Fibroblast of gingiva (primary cell): ENCODE measurements at regions not wholly inside any gene's neighbourhood (a gene's known extent, or its start where the extent isn't known, plus 50 kb on each side); places are given as distances from the start of the nearest gene placed in this dataset.
"Not testable (repeated sequence)": the region's sequence is repeated elsewhere in the genome, so short reads cannot be mapped to it uniquely, and the experiment has no call there.

Experiments
- DNase-seq: peaks from one replicate; pipeline ENCODE4 v3.0.0-alpha.2; 2011; ENCODE audit warnings: low read depth

GRCh38 chrY:12359867-12360266 is 341.2 kb upstream of the USP9Y start:
- DNase-seq, result no peak

GRCh38 chrY:12360496-12360895 is 340.5 kb upstream of the USP9Y start:
- DNase-seq, result no peak

DNA sequence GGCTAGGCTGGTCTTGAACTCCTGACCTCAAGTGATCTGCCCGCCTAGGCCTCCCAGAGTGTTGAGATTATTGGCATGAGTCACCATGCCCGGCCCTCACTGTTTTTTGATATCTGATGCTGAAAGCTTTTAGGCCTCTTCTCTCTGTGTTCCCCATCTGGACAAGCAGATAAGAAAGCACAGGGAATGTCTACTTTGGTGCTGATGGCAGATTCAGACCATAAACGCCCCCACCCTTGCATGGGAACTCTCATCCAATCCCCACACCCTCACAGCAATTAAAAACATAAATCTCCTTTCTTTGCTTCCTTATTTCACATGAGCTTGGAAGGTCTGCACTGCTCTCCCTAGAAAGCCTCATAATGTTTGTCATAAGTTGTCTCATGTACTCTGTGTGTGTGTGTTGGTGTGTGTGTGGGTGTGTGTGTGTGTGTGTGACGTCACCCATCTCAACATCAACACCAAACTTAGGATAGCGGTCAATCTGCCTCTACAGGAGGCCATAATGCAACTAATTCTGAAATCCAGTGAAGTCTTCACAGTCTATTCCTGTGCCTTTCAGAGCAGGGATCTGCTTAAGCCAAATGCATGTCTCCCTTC is 335.6 kb upstream of the USP9Y start:
- DNase-seq, result no peak

DNA sequence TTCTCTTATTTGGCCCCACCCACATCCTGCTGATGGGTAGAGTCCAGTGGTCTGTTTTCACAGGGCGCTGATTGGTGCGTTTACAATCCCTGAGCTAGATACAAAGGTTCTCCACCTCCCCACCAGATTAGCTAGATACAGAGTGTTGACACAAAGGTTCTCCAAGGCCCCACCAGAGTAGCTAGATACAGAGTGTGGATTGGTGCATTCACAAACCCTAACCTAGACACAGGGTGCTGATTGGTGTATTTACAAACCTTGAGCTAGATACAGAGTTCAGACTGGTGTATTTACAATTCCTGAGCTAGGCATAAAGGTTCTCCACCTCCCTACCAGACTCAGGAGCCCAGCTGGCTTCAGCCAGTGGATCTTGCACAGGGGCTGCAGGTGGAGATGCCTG is 326.4 kb upstream of the USP9Y start:
- not testable (repeated sequence) for DNase-seq

DNA sequence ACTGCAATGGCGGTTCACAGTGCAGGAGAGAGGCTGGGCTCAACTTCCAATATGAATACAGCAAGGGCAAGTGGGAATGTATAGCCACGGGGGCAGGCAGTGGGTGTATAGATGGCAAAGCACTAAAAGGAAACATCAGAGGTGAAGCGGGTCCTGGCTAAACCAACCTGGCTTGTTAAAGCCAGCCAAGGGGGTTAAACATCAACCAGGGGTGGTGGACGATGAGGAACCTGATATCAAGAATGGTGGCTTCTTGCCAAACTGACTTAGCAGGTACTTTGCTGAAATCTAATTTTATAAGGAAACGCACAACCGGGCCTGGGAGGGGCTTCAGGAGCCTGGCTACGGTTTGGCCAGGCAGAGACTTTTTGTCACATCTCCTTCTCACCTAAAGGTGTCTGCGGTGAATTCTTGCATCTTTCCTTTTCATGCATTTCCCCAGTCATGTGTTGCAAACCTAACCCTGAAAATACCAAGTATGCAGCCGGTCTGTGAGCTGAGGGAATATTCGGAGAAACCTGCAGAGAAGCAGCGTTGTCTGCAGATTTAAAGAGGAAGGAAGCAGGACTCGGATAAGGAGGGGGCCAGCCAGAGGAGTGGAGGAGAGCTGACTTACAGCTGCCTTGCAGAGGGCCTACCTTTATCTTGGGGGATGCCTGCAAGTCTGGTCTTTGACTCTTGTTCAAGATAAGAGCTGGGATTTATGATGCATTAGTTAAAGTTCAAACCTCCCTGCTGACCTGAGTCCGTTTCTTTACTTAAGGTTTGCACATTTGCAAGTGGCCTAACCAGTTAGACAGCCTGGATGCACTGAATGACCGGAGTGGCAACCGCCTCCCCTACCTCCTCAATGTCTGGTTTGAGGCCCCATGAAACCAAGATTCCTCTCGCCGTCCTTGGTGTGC is 309.1 kb upstream of the USP9Y start:
- DNase-seq, result not testable (repeated sequence)

DNA sequence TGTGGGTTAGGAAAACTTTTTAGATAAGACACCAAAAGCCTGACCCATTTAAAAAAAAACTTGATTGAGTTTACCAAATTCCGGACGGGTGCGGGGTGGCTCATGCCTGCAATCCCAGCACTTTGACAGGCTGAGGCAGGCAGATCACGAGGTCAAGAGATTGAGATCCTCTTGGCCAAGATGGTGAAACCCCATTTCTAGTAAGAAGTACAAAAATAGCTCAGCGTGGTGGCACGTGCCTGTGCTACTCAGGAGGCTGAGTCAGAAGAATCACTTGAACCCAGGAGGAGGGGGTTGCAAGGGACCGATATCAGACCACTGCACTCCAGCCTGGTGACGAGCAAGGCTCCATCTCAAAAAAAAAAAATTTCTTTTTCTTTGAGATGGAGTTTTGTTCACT is 307.8 kb upstream of the USP9Y start:
- no peak for DNase-seq

- DNase-seq, result not testable (repeated sequence)
Observed at GRCh38 chrY:12395381-12396120, 305.5 kb upstream of the USP9Y start.

DNA sequence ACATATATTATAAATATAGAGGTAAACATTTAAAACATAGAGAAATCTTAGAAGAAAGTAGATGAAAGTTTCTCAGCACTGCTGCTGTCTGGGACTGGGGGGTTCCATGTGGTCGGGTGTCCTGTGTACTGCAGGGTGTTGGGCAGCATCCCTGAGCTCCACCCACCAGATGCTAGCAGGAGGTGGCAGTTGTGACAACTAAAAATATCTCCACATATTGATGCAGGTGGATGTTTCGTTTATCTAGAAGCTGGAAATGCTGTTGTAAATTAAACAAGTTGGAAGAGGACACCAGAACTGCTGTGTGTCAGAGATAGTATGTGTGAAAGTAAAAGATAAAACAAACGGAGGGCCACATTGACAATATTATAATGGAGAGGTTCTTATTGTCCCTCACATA is 297.1 kb upstream of the USP9Y start:
- DNase-seq, result no peak

GRCh38 chrY:12408236-12408635 is 292.8 kb upstream of the USP9Y start:
- DNase-seq, result no peak

DNA sequence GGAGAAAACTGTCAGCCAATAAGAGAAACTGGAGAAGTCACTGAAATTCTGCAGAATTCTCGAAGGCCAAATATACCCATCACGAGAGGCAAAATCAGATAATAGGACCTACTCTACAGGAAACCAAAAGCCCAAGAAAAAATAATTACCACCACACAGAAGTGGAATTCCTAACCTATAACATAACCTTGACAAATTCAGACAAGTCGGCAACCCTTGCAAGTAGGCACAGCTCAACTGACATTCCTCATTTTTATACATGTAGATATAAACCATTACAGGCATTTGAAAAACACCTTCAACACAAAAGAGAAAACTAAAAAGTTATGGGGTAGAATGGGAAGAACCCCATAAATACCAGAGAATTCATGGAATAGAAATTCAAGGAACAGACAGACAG is 290.3 kb upstream of the USP9Y start:
- DNase-seq, result no peak

GRCh38 chrY:12421072-12421787 is 279.8 kb upstream of the USP9Y start:
- no peak for DNase-seq

DNA sequence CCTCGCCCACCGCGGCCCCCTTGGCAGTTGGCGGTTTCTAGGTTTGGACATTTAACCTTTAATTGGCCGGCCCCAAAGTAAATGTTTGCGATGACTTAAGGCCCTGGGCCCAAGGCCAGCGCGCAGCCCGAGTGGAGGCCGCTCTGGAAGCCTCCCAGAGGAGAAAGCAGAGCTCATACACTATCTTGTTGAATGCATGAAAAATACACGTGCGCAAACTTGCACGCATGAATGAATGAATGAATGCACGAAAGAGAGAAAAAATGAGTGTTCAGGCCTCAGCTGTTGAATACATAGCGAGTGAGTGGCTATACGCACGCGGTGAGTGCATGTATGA is 279.3 kb upstream of the USP9Y start:
- no peak for DNase-seq

DNA sequence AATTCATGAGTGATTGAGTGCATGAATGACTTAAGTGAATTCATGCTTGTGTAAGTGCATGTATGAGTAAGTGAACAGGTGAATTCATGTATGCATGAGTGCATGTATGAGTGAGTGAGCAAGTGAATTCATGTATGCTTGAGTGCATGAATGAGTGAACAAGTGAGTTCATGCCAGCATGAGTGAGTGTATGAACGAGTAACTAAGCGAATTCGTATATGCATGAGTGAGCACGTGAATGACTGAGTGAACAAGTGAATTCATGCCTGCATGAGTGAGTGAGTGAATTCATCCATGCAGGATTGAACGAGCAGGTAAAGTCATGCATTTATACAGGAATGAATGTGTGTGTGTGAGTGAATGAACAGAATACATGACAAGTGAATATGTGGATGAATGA is 278.5 kb upstream of the USP9Y start:
- no peak for DNase-seq

- DNase-seq, result no peak
Observed at GRCh38 chrY:12423416-12424252, 277.4 kb upstream of the USP9Y start.

DNA sequence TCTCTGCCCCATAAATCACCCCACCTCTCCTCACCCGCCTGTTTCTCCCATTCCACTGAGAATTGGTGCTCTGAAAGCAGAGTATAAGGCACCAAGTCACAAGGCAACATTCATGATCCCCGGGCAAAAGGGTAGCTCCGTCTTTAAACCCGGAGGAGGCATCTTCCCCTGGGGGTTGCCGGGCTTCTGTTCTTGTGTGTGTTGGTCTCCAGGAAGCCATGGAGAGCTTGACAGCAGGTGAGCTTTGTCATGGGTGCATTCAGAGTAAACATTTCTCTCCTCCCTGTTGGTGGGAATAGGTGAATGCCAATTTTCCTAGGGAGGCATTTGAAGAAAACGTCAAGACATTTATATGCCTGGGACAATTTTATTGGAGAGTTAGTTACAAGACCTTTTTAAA is 275.5 kb upstream of the USP9Y start:
- DNase-seq, result no peak

GRCh38 chrY:12427361-12427760 is 273.7 kb upstream of the USP9Y start:
- no peak for DNase-seq

GRCh38 chrY:12431546-12431945 is 269.5 kb upstream of the USP9Y start:
- DNase-seq, result no peak

GRCh38 chrY:12438823-12439222 is 262.2 kb upstream of the USP9Y start:
- DNase-seq, result not testable (repeated sequence)

GRCh38 chrY:12444200-12444599 is 256.8 kb upstream of the USP9Y start:
- DNase-seq, result no peak

GRCh38 chrY:12446486-12447265 is 254.4 kb upstream of the USP9Y start:
- DNase-seq, result not testable (repeated sequence)

DNA sequence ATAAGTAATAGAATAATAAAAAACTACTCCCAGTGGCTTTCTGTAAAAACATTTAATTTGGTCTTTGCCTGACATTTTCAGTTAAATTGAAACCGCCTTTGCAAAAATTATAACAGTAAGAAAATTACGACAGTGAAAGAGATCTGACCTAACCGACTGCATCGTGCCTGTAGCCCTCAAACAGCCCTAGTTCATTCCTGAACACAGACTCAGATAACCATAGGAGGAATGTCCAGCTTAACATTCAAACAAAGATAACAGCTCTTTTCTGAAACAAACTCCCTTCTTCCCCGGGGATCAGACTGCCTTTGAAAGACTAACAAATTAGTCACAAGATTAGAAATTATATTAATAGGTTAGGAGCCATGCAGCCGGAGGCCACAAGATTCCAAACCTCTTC is 252.5 kb upstream of the USP9Y start:
- DNase-seq, result not testable (repeated sequence)
